ENCODE measurements at regions not wholly inside any gene's neighbourhood (a gene's known extent, or its start where the extent isn't known, plus 50 kb on each side); places are given as distances from the start of the nearest gene placed in this dataset.

DNA sequence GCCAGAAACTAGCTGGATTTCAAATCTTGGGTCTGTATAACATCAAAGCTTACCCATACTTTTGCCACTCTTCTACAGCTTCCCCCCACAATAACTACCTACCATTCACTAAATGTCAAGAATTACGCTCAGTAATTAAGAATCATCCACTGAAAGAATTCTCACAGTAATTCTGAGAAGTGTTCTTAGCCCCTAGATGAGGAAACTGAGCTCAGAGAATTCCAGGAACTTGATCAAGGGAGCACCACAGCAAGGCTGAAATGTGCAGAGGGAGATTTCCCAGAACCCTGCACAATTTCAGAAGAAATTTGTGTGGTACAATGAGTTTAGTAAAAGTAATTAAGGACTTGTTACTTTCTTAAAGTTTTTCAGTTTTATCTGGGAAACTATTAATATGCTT is 194.5 kb upstream of the STK17B start:
- peaks cover 0 to 7% of the 10 kb centered on the region in 2 donors for H3K27me3 Mint-ChIP-seq (ENCODE audit: low read depth in 2 of 2)
- H3K4me1 Mint-ChIP-seq = no peaks in the 10 kb centered on the region
- intact Hi-C loops (cut with micrococcal nuclease) = no loop called here
- H3K27ac Mint-ChIP-seq = no peak overlapping the region
- Histone ChIP-seq H3K9me3 (ENCODE audit: control insufficient read depth, insufficient read depth, low read length) (no peaks in the 10 kb centered on the region), H3K27ac (ENCODE audit: low read length) (no peak overlapping the region), H3K4me1 (ENCODE audit: control insufficient read depth, insufficient read depth, low read length) (no peaks in the 10 kb centered on the region), H3K4me3 (ENCODE audit: low read length) (no peak overlapping the region), H3K27me3 (ENCODE audit: control insufficient read depth, insufficient read depth, low read length) (no peaks in the 10 kb centered on the region), H3K36me3 (ENCODE audit: control insufficient read depth, insufficient read depth, low read length) (no peaks in the 10 kb centered on the region)
- ATAC-seq = no peak
- WGBS (ENCODE audit: insufficient coverage) = 70% methylated on average over 1 of the region's 1 CpG
- H3K9me3 Mint-ChIP-seq = peaks cover 2 to 8% of the 10 kb centered on the region in 2 donors
- TF ChIP-seq, protein P1, sequence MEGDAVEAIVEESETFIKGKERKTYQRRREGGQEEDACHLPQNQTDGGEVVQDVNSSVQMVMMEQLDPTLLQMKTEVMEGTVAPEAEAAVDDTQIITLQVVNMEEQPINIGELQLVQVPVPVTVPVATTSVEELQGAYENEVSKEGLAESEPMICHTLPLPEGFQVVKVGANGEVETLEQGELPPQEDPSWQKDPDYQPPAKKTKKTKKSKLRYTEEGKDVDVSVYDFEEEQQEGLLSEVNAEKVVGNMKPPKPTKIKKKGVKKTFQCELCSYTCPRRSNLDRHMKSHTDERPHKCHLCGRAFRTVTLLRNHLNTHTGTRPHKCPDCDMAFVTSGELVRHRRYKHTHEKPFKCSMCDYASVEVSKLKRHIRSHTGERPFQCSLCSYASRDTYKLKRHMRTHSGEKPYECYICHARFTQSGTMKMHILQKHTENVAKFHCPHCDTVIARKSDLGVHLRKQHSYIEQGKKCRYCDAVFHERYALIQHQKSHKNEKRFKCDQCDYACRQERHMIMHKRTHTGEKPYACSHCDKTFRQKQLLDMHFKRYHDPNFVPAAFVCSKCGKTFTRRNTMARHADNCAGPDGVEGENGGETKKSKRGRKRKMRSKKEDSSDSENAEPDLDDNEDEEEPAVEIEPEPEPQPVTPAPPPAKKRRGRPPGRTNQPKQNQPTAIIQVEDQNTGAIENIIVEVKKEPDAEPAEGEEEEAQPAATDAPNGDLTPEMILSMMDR (IDR thresholded peaks at IDR 0.05) = no peak
- peaks cover 10% of the 10 kb centered on the region for H3K36me3 Mint-ChIP-seq
- no peak for DNase-seq
- no peak overlapping the region for H3K4me3 Mint-ChIP-seq

- peaks cover 2 to 8% of the 10 kb centered on the region in 2 donors for H3K9me3 Mint-ChIP-seq
- TF ChIP-seq, protein P1 (IDR thresholded peaks at IDR 0.05) = no peak
- Histone ChIP-seq H3K9me3 (ENCODE audit: control insufficient read depth, insufficient read depth, low read length) (no peaks in the 10 kb centered on the region), H3K36me3 (ENCODE audit: control insufficient read depth, insufficient read depth, low read length) (no peaks in the 10 kb centered on the region), H3K27ac (ENCODE audit: low read length) (no peak overlapping the region), H3K27me3 (ENCODE audit: control insufficient read depth, insufficient read depth, low read length) (no peaks in the 10 kb centered on the region), H3K4me3 (ENCODE audit: low read length) (no peak overlapping the region), H3K4me1 (ENCODE audit: control insufficient read depth, insufficient read depth, low read length) (no peaks in the 10 kb centered on the region)
- no peaks in the 10 kb centered on the region for H3K4me1 Mint-ChIP-seq
- ATAC-seq = no peak
- peaks cover 0 to 7% of the 10 kb centered on the region in 2 donors for H3K27me3 Mint-ChIP-seq (ENCODE audit: low read depth in 2 of 2)
- DNase-seq = no peak
- intact Hi-C loops (cut with micrococcal nuclease) = no loop called here
- peaks cover 10% of the 10 kb centered on the region for H3K36me3 Mint-ChIP-seq
- H3K27ac Mint-ChIP-seq = no peak overlapping the region
- WGBS (ENCODE audit: insufficient coverage) = 95% methylated on average over 3 of the region's 4 CpGs
- no peak overlapping the region for H3K4me3 Mint-ChIP-seq
Observed at GRCh38 chr2:196367633-196368032, 196.3 kb upstream of the STK17B start.

DNA sequence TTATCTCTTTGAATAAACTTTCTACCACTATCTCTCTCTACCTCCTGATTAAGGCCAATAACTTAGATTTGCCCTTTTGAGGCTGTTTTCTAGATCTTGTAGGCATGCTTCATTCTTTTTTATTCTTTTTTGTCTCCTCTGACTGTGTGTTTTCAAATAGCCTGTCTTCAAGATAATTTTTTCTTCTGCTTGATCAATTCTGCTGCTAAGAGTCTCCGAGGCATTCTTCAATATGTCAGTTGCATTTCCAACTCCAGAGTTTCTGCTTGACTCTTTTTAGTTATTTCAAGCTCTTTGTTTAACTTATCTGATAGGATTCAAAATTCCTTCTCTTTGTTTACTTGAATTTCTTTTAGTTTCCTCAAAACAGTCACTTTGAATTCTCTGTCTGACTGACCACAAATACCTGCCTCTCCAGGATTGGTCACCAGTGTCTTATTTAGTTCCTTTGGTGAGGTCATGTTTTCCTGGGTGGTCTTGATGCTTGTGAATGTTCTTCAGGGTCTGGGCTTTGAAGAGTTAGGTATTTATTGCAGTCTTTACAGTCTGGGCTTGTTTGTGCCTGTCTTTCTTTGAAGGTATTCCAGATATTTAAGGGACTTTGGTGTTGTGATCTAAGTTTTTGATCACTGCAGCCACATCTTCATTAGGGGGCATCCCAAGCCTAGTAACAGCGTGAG is 197.3 kb upstream of the STK17B start:
- no peaks in the 10 kb centered on the region for H3K4me1 ChIP-seq (ENCODE audit: control insufficient read depth, insufficient read depth, low read length)
- no peak overlapping the region for H3K4me3 Mint-ChIP-seq
- no peak overlapping the region for H3K27ac Mint-ChIP-seq
- H3K27me3 ChIP-seq (ENCODE audit: control insufficient read depth, insufficient read depth, low read length) = no peaks in the 10 kb centered on the region
- no peak overlapping the region for H3K4me3 ChIP-seq (ENCODE audit: low read length)
- ATAC-seq = no peak
- H3K36me3 Mint-ChIP-seq = peaks cover 10% of the 10 kb centered on the region
- intact Hi-C loops (cut with micrococcal nuclease) = no loop called here
- H3K36me3 ChIP-seq (ENCODE audit: control insufficient read depth, insufficient read depth, low read length) = no peaks in the 10 kb centered on the region
- no peak overlapping the region for H3K27ac ChIP-seq (ENCODE audit: low read length)
- no peaks in the 10 kb centered on the region for H3K9me3 ChIP-seq (ENCODE audit: control insufficient read depth, insufficient read depth, low read length)
- no peaks in the 10 kb centered on the region for H3K4me1 Mint-ChIP-seq
- TF ChIP-seq, protein P1 (IDR thresholded peaks at IDR 0.05) = no peak
- H3K27me3 Mint-ChIP-seq (ENCODE audit: low read depth in 2 of 2) = peaks cover 0 to 7% of the 10 kb centered on the region in 2 donors
- 94% methylated on average over 1 of the region's 2 CpGs for WGBS (ENCODE audit: insufficient coverage)
- DNase-seq = no peak
- H3K9me3 Mint-ChIP-seq = peaks cover 2 to 8% of the 10 kb centered on the region in 2 donors

DNA sequence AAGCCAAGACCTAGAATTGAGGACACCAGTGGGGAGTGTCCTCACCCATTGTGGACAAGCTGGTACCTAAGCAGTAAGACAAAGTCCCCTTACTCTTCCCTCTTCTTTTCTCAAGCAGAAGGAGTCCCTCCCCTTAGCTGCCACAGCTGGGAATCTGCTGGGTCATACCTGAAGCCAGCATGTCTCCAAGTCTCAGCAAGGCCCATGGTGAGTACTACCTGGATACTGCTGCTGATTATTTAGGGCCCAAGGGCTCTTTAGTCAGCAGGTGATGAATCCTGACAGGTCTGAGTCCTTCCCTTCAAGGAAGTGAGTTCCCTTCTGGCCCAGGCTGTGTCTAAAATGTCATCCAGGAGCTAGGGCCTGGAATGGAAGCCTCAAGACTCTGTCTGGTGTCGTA is 198.6 kb upstream of the STK17B start:
- ATAC-seq (no peak), DNase-seq (no peak)
- no peak overlapping the region for H3K27ac Mint-ChIP-seq
- H3K4me1 Mint-ChIP-seq = no peaks in the 10 kb centered on the region
- H3K36me3 Mint-ChIP-seq = peaks cover 10% of the 10 kb centered on the region
- H3K27me3 ChIP-seq (ENCODE audit: control insufficient read depth, insufficient read depth, low read length) = no peaks in the 10 kb centered on the region
- no peaks in the 10 kb centered on the region for H3K9me3 ChIP-seq (ENCODE audit: control insufficient read depth, insufficient read depth, low read length)
- peaks cover 0 to 7% of the 10 kb centered on the region in 2 donors for H3K27me3 Mint-ChIP-seq (ENCODE audit: low read depth in 2 of 2)
- H3K4me3 ChIP-seq (ENCODE audit: low read length) = no peak overlapping the region
- 91% methylated on average over 1 of the region's 1 CpG for WGBS (ENCODE audit: insufficient coverage)
- H3K36me3 ChIP-seq (ENCODE audit: control insufficient read depth, insufficient read depth, low read length) = no peaks in the 10 kb centered on the region
- H3K9me3 Mint-ChIP-seq = peaks cover 2 to 8% of the 10 kb centered on the region in 2 donors
- H3K4me3 Mint-ChIP-seq = no peak overlapping the region
- H3K27ac ChIP-seq (ENCODE audit: low read length) = no peak overlapping the region
- intact Hi-C loops (cut with micrococcal nuclease) = no loop called here
- TF ChIP-seq, protein P1 (IDR thresholded peaks at IDR 0.05) = no peak
- H3K4me1 ChIP-seq (ENCODE audit: control insufficient read depth, insufficient read depth, low read length) = no peaks in the 10 kb centered on the region
